Sigmoid colon (tissue), 6 donors: ENCODE measurements at regions not wholly inside any gene's neighbourhood (a gene's known extent, or its start where the extent isn't known, plus 50 kb on each side); places are given as distances from the start of the nearest gene placed in this dataset.

Experiments
- DNase-seq: peaks from one replicate; pipeline ENCODE4 v3.0.0-alpha.2; 2019
- H3K27ac ChIP-seq, 4 donors: fragments of 200-600 bp; sonication (generic); one replicate each; pipeline ENCODE4 v1.5.1; 2016 to 2019; ENCODE audit warnings: mild to moderate bottlenecking in 1 of 4
- H3K27me3 ChIP-seq, 3 donors: fragments of 200-600 bp; sonication (generic); one replicate each; pipeline ENCODE4 v1.5.1; 2019; ENCODE audit warnings: mild to moderate bottlenecking in 1 of 3
- H3K36me3 ChIP-seq, 4 donors: fragments of 200-600 bp; sonication (generic); one replicate each; pipeline ENCODE4 v1.5.1; 2016 to 2019
- H3K4me1 ChIP-seq, 4 donors: fragments of 200-600 bp; sonication (generic); one replicate each; pipeline ENCODE4 v1.5.1; 2017 to 2019
- H3K4me3 ChIP-seq, 4 donors: fragments of 200-600 bp; sonication (generic); one replicate each; pipeline ENCODE4 v1.5.1; 2017 to 2019; ENCODE audit warnings: mild to moderate bottlenecking in 2 of 4, moderate library complexity in 1 of 4
- H3K9me3 ChIP-seq, 4 donors: fragments of 200-600 bp in 3 of 4; sonication (generic) in 3 of 4; one replicate each; pipeline versions ENCODE4 v1.5.1 to v1.6.1; 2013 to 2019
- CTCF ChIP-seq, 4 experiments: fragments of 450-650 bp in 3 of 4; fragments of 200-600 bp in 1 of 4; IDR thresholded peaks; one replicate each; pipeline ENCODE4 v1.5.1; 2016 to 2019; ENCODE audit warnings: antibody characterized with exemption in 4 of 4, mild to moderate bottlenecking in 3 of 4, moderate library complexity in 2 of 4
- EP300 ChIP-seq, 4 donors: sonication (generic); formaldehyde crosslinking; IDR thresholded peaks; one replicate each; pipeline ENCODE4 v1.6.1; 2017; ENCODE audit warnings: antibody characterized with exemption in 4 of 4
- POLR2A ChIP-seq, 2 donors: fragments of 450-650 bp; IDR thresholded peaks; one replicate each; pipeline ENCODE4 v1.6.1; 2016; ENCODE audit warnings: antibody characterized with exemption in 2 of 2, mild to moderate bottlenecking in 2 of 2, moderate library complexity in 2 of 2
- POLR2AphosphoS5 ChIP-seq, 4 donors: sonication (generic); formaldehyde crosslinking; IDR thresholded peaks; one replicate each; pipeline ENCODE4 v1.6.1; 2017; ENCODE audit warnings: antibody characterized with exemption in 4 of 4
- WGBS, 2 donors: extraction: QIAGEN DNeasy Blood & Tissue Kit; methylation state at CpG; one replicate each; pipeline ENCODE4 v1.1.7; 2013; 5-methylcytosine and 5-hydroxymethylcytosine counted together
- intact Hi-C: fragments of 100-400 bp; cut with DNase I; formaldehyde crosslinking; loops from one replicate; pipeline ENCODE4 v1.15.1; 2023
- donor health status: healthy with polysubstance abuse.
- donor health status: healthy.

- DNase-seq: no peak
- Histone ChIP-seq H3K27me3 (no peaks in the 10 kb centered on the region), H3K27ac (no peak overlapping the region), H3K4me3 (no peak overlapping the region), H3K4me1 (no peaks in the 10 kb centered on the region), H3K36me3 (no peaks in the 10 kb centered on the region), H3K9me3 (no peaks in the 10 kb centered on the region)
- TF ChIP-seq POLR2A (IDR thresholded peaks at IDR 0.05) (no peak), EP300 (IDR thresholded peaks at IDR 0.05) (no peak), CTCF (IDR thresholded peaks at IDR 0.05) (no peak), POLR2AphosphoS5 (IDR thresholded peaks at IDR 0.05) (no peak)
- WGBS, 2 donors: 27 to 55% methylated on average over 3 of the region's 3 CpGs
- intact Hi-C loops: no loop called here
These were observed 54.4 kb upstream of the PIK3R1 start for GRCh38 chr5:68161156-68161555.

- Histone ChIP-seq H3K4me3 (no peak overlapping the region), H3K27ac (no peak overlapping the region), H3K36me3 (no peaks in the 10 kb centered on the region), H3K27me3 (no peaks in the 10 kb centered on the region), H3K9me3 (no peaks in the 10 kb centered on the region), H3K4me1 (no peaks in the 10 kb centered on the region)
- intact Hi-C loops: loop anchor here (10.0 kb wide), 1 partner anchor 125 kb away; no protein-coding TSS in a partner anchor
- DNase-seq: peak; percentile 72
- 96 to 97% methylated on average over 14 of the region's 14 CpGs for WGBS, 2 donors
- TF ChIP-seq POLR2A (IDR thresholded peaks at IDR 0.05) (no peak), POLR2AphosphoS5 (IDR thresholded peaks at IDR 0.05) (peak in 1 of 4 donors; percentile 23)
These were observed 56.2 kb upstream of the PIK3R1 start for GRCh38 chr5:68159224-68159951.

GRCh38 chr5:68155940-68156339, 59.6 kb upstream of the PIK3R1 start:
- H3K4me3 ChIP-seq: no peak overlapping the region
- no peaks in the 10 kb centered on the region for H3K36me3 ChIP-seq
- 89 to 97% methylated on average over 6 of the region's 6 CpGs for WGBS, 2 donors
- H3K4me1 ChIP-seq: no peaks in the 10 kb centered on the region
- H3K9me3 ChIP-seq: no peaks in the 10 kb centered on the region
- DNase-seq: no peak
- intact Hi-C loops: loop anchor here (10.0 kb wide), 1 partner anchor 121 kb away; no protein-coding TSS in a partner anchor
- H3K27me3 ChIP-seq: no peaks in the 10 kb centered on the region
- H3K27ac ChIP-seq: no peak overlapping the region
- no peak for TF ChIP-seq CTCF (IDR thresholded peaks at IDR 0.05)

- Histone ChIP-seq H3K36me3 (no peaks in the 10 kb centered on the region), H3K9me3 (no peaks in the 10 kb centered on the region), H3K27ac (no peak overlapping the region), H3K4me1 (no peaks in the 10 kb centered on the region), H3K4me3 (no peak overlapping the region), H3K27me3 (no peaks in the 10 kb centered on the region)
- TF ChIP-seq EP300 (IDR thresholded peaks at IDR 0.05): no peak
- no peak for TF ChIP-seq POLR2AphosphoS5 (IDR thresholded peaks at IDR 0.05)
- TF ChIP-seq CTCF (IDR thresholded peaks at IDR 0.05): no peak
- no peak for TF ChIP-seq POLR2A (IDR thresholded peaks at IDR 0.05)
- intact Hi-C loops: loop anchor here (10.0 kb wide), 1 partner anchor 119 kb away; no protein-coding TSS in a partner anchor
- no peak for DNase-seq
- 83 to 92% methylated on average over 9 of the region's 9 CpGs for WGBS, 2 donors
These were observed 61.3 kb upstream of the PIK3R1 start for GRCh38 chr5:68154119-68154857.

DNA sequence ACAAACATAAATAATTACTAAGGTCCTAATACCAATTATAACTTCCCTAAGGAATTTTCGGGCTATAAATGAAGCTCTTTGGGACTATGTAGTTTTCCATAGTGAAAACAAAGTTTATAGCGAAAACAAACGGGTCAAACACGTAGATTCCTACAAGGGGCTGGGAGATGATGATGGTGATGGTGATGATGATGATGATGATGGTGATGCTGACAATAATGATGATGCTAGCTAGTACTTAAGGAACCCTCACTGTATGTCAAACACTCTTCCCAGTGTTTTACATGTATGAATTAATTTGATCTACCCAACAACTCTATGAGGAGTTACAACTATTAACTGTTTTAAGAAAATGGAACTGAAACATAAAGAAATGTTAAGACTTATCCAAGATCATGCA, 63.7 kb upstream of the PIK3R1 start:
- WGBS, 2 donors: 85 to 95% methylated on average over 4 of the region's 4 CpGs
- no peaks in the 10 kb centered on the region for H3K4me1 ChIP-seq
- no peaks in the 10 kb centered on the region for H3K9me3 ChIP-seq
- no peaks in the 10 kb centered on the region for H3K27me3 ChIP-seq
- H3K36me3 ChIP-seq: no peaks in the 10 kb centered on the region
- no peak overlapping the region for H3K27ac ChIP-seq
- no peak for DNase-seq
- no peak overlapping the region for H3K4me3 ChIP-seq
- TF ChIP-seq CTCF (IDR thresholded peaks at IDR 0.05): no peak
- TF ChIP-seq POLR2AphosphoS5 (IDR thresholded peaks at IDR 0.05): no peak
- TF ChIP-seq EP300 (IDR thresholded peaks at IDR 0.05): no peak
- intact Hi-C loops: loop anchor here (10.0 kb wide), 1 partner anchor 117 kb away; no protein-coding TSS in a partner anchor
